Tibial nerve (tissue), 4 donors: ENCODE measurements at regions not wholly inside any gene's neighbourhood (a gene's known extent, or its start where the extent isn't known, plus 50 kb on each side); places are given as distances from the start of the nearest gene placed in this dataset.

Source experiments
- EP300 ChIP-seq, 2 donors: sonication (generic); formaldehyde crosslinking; IDR thresholded peaks; one replicate each; pipeline ENCODE4 v1.6.1; 2017; ENCODE audit warnings: antibody characterized with exemption in 2 of 2, mild to moderate bottlenecking in 1 of 2
- TF ChIP-seq, protein P1 (sequence below), 5 experiments: fragments of 200-600 bp in 3 of 5; fragments of 450-650 bp in 2 of 5; sonication (generic) in 3 of 5; IDR thresholded peaks; one replicate each; pipeline ENCODE4 v1.5.1; 2016 to 2019; ENCODE audit warnings: antibody characterized with exemption in 5 of 5, mild to moderate bottlenecking in 3 of 5, moderate library complexity in 2 of 5

DNA sequence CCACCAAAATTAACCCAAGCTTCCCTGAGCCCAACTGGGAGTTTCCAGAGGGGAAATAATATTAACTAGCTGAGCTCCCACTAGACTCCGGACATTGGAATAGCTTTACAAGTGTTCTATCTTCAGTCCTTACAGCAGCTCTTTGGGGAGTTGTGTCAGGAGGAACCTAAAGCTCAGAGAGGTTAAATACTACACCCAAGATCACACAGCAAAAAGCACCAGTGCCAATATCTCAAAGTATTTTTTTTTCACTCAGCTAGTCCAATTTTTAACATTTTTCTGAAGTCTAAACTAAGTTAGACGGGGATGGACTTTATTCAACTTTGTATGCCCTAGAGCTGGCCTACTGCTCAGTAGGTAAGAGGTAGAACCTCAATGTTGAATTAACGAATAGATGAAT is 82.5 kb downstream of the ATP1A1 start:
- TF ChIP-seq EP300 (IDR thresholded peaks at IDR 0.05): no peak
- TF ChIP-seq, protein P1, sequence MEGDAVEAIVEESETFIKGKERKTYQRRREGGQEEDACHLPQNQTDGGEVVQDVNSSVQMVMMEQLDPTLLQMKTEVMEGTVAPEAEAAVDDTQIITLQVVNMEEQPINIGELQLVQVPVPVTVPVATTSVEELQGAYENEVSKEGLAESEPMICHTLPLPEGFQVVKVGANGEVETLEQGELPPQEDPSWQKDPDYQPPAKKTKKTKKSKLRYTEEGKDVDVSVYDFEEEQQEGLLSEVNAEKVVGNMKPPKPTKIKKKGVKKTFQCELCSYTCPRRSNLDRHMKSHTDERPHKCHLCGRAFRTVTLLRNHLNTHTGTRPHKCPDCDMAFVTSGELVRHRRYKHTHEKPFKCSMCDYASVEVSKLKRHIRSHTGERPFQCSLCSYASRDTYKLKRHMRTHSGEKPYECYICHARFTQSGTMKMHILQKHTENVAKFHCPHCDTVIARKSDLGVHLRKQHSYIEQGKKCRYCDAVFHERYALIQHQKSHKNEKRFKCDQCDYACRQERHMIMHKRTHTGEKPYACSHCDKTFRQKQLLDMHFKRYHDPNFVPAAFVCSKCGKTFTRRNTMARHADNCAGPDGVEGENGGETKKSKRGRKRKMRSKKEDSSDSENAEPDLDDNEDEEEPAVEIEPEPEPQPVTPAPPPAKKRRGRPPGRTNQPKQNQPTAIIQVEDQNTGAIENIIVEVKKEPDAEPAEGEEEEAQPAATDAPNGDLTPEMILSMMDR (IDR thresholded peaks at IDR 0.05): no peak
